Ovary (tissue), 7 donors: ENCODE measurements at regions not wholly inside any gene's neighbourhood (a gene's known extent, or its start where the extent isn't known, plus 50 kb on each side); places are given as distances from the start of the nearest gene placed in this dataset.

Experiments
- DNase-seq, 5 donors: peaks; one replicate each; pipeline ENCODE4 v3.0.0-alpha.2; 2019 to 2020
- H3K27ac ChIP-seq, 2 donors: fragments of 200-600 bp; one replicate each; pipeline versions ENCODE4 v1.5.1 to v1.8.0; 2019 to 2022
- H3K27me3 ChIP-seq: fragments of 200-600 bp; one replicate; pipeline ENCODE4 v1.8.0; 2022
- H3K36me3 ChIP-seq: fragments of 200-600 bp; sonication (generic); one replicate; pipeline ENCODE4 v1.5.1; 2019
- H3K4me1 ChIP-seq: one replicate; pipeline ENCODE4 v1.8.1; 2013; ENCODE audit warnings: mild to moderate bottlenecking, moderate library complexity; ENCODE audit not compliant: insufficient read depth
- H3K4me3 ChIP-seq: fragments of 200-600 bp; sonication (generic); one replicate; pipeline ENCODE4 v1.5.1; 2017
- H3K9me3 ChIP-seq, 2 donors: fragments of 200-600 bp in 1 of 2; sonication (generic) in 1 of 2; one replicate each; pipeline versions ENCODE4 v1.5.1 to v1.8.1; 2013 to 2019; ENCODE audit warnings: mild to moderate bottlenecking in 1 of 2, moderate library complexity in 1 of 2
- CTCF ChIP-seq, 3 donors: fragments of 450-650 bp in 2 of 3; fragments of 200-600 bp in 1 of 3; IDR thresholded peaks; one replicate each; pipeline versions ENCODE4 v1.5.1 to v1.8.0; 2016 to 2022; ENCODE audit warnings: antibody characterized with exemption in 3 of 3, mild to moderate bottlenecking in 1 of 3
- EP300 ChIP-seq: sonication (generic); formaldehyde crosslinking; IDR thresholded peaks from one replicate; pipeline ENCODE4 v1.6.1; 2017; ENCODE audit warnings: antibody characterized with exemption
- POLR2A ChIP-seq: fragments of 450-650 bp; IDR thresholded peaks from one replicate; pipeline ENCODE4 v1.6.1; 2017; ENCODE audit warnings: antibody characterized with exemption, mild to moderate bottlenecking, moderate library complexity
- WGBS, 3 donors: extraction: QIAGEN DNeasy Blood & Tissue Kit in 1 of 3; methylation state at CpG; one replicate each; pipeline versions ENCODE4 v1.1.5 to v1.1.7; 2013 to 2017; 5-methylcytosine and 5-hydroxymethylcytosine counted together
- intact Hi-C, 4 donors: fragments of 100-400 bp; cut with DNase I; formaldehyde crosslinking; loops; one replicate each; pipeline versions ENCODE4 v1.11.0 to v1.15.1; 2022 to 2023
- donor health status: DM: no; HTN: no; CAD: no; lungs with moderate emphysema.
- donor health status: DM: no; HTN: no; CAD: no.
- donor health status: Bipolar disorder and iron deficiency.
- donor health status: DM: no; HTN: no; CAD: no.
- donor health status: DM: yes; HTN: yes; CAD: no.

- Histone ChIP-seq H3K36me3 (no peaks in the 10 kb centered on the region), H3K4me3 (no peak overlapping the region), H3K27me3 (no peaks in the 10 kb centered on the region), H3K27ac (no peak overlapping the region), H3K9me3 (no peaks in the 10 kb centered on the region), H3K4me1 (peaks cover 3% of the 10 kb centered on the region)
- intact Hi-C loops, result no loop called here
- WGBS, 3 donors, result 95 to 98% (median 98%) methylated on average over 5 of the region's 5 CpGs
- DNase-seq, result no peak
- TF ChIP-seq CTCF (IDR thresholded peaks at IDR 0.05) (no peak), EP300 (no peak), POLR2A (no peak)
Observed at GRCh38 chr3:22938739-22939138, 264.4 kb upstream of the UBE2E2 start.

- Histone ChIP-seq H3K27ac (no peak overlapping the region), H3K36me3 (no peaks in the 10 kb centered on the region), H3K4me3 (no peak overlapping the region), H3K9me3 (no peaks in the 10 kb centered on the region), H3K27me3 (no peaks in the 10 kb centered on the region), H3K4me1 (peaks cover 3% of the 10 kb centered on the region)
- WGBS, 3 donors, result 75 to 86% (median 85%) methylated on average over 2 of the region's 2 CpGs
- intact Hi-C loops, result no loop called here
- no peak for DNase-seq
- TF ChIP-seq POLR2A, result no peak
- TF ChIP-seq EP300, result no peak
- no peak for TF ChIP-seq CTCF (IDR thresholded peaks at IDR 0.05)
Observed at GRCh38 chr3:22939349-22939748, 263.8 kb upstream of the UBE2E2 start.

GRCh38 chr3:22940285-22940684 is 262.8 kb upstream of the UBE2E2 start:
- 79 to 96% (median 83%) methylated on average over 7 of the region's 7 CpGs for WGBS, 3 donors
- Histone ChIP-seq H3K27me3 (no peaks in the 10 kb centered on the region), H3K4me1 (peaks cover 3% of the 10 kb centered on the region), H3K9me3 (no peaks in the 10 kb centered on the region), H3K36me3 (no peaks in the 10 kb centered on the region), H3K27ac (no peak overlapping the region), H3K4me3 (no peak overlapping the region)
- DNase-seq, result no peak
- TF ChIP-seq EP300, result no peak
- intact Hi-C loops, result no loop called here

- DNase-seq, result no peak
- peaks cover 4% of the 10 kb centered on the region for H3K4me1 ChIP-seq
- intact Hi-C loops, result no loop called here
- no peak overlapping the region for H3K4me3 ChIP-seq
- H3K27ac ChIP-seq, result no peak overlapping the region
- no peaks in the 10 kb centered on the region for H3K9me3 ChIP-seq
- H3K27me3 ChIP-seq, result no peaks in the 10 kb centered on the region
- H3K36me3 ChIP-seq, result no peaks in the 10 kb centered on the region
- no peak for TF ChIP-seq POLR2A
- no peak for TF ChIP-seq EP300
- TF ChIP-seq CTCF (IDR thresholded peaks at IDR 0.05), result no peak
Observed at GRCh38 chr3:22942981-22943380, 260.1 kb upstream of the UBE2E2 start.

GRCh38 chr3:22947851-22948250 is 255.3 kb upstream of the UBE2E2 start:
- no peak for DNase-seq
- Histone ChIP-seq H3K36me3 (no peaks in the 10 kb centered on the region), H3K4me1 (peaks cover 8% of the 10 kb centered on the region), H3K27me3 (no peaks in the 10 kb centered on the region), H3K4me3 (no peak overlapping the region), H3K27ac (no peak overlapping the region), H3K9me3 (no peaks in the 10 kb centered on the region)
- intact Hi-C loops, result no loop called here
- TF ChIP-seq CTCF (IDR thresholded peaks at IDR 0.05) (no peak), EP300 (no peak), POLR2A (no peak)
- WGBS, 3 donors, result 17 to 23% (median 20%) methylated on average over 2 of the region's 2 CpGs
